GM12878 (cell line): ENCODE measurements at regions not wholly inside any gene's neighbourhood (a gene's known extent, or its start where the extent isn't known, plus 50 kb on each side); places are given as distances from the start of the nearest gene placed in this dataset.

Experiments
- ATAC-seq: fragments of 200-7000 bp; cut with Tn5 transposase; 3 replicates; pipeline ENCODE4 v1.9.1; 2020; ENCODE audit warnings: mild to moderate bottlenecking, moderate library complexity
- BruUV-seq: library from RNA; stranded (reverse); fragments of 400-500 nt; replicated peaks from 2 replicates; lab custom pipeline; 2021; lab: Mats Ljungman, UMichigan
- CTCF ChIA-PET: fragments of 300-600 bp; sonication (Branson Sonifier 250); formaldehyde crosslinking; extraction: SDS; loops from one replicate; lab custom pipeline; 2021; ENCODE audit warnings: inconsistent platforms; lab: Yijun Ruan, JAX
- POLR2A ChIA-PET: fragments of 350-600 bp; formaldehyde crosslinking; extraction: SDS; loops from one replicate; lab custom pipeline; 2021; ENCODE audit warnings: inconsistent platforms; lab: Charles Lee
- RAD21 ChIA-PET: fragments of 300-600 bp; sonication (Branson Sonifier 250); formaldehyde crosslinking; loops from one replicate; lab custom pipeline; 2023; ENCODE audit warnings: antibody characterized with exemption; ENCODE audit not compliant: unreplicated experiment; lab: Charles Lee
- SMC1A ChIA-PET: fragments of 300-600 bp; sonication (Branson Sonifier 250); formaldehyde crosslinking; loops from one replicate; lab custom pipeline; 2023; ENCODE audit not compliant: unreplicated experiment, uncharacterized antibody; lab: Charles Lee
- DNase-seq: peaks from one replicate; pipeline ENCODE4 v3.0.0-alpha.2; 2011; ENCODE audit warnings: low read depth, low spot score
- FAIRE-seq: peaks from 3 replicates; lab custom pipeline; 2011; peaks lifted over from hg19 to GRCh38; lab: Jason Lieb, UNC
- H2AFZ ChIP-seq: 2 replicates; pipeline ENCODE4 v1.6.0; 2011; ENCODE audit warnings: low read depth, low read length, control low read depth; ENCODE audit not compliant: control insufficient read depth
- H3K27ac ChIP-seq: 2 replicates; pipeline ENCODE4 v1.5.1; 2011; ENCODE audit warnings: control low read depth; ENCODE audit not compliant: control insufficient read depth, insufficient read depth
- H3K27me3 ChIP-seq, 2 experiments: replicated peaks in 1 of 2; 2 replicates each; pipeline versions ENCODE4 v1.6.0 to v1.6.1; 2011; ENCODE audit warnings: low read length in 1 of 2; ENCODE audit not compliant: control insufficient read depth in 2 of 2, insufficient read depth in 2 of 2
- H3K36me3 ChIP-seq, 2 experiments: 2 replicates each; pipeline ENCODE4 v1.5.1; 2011; ENCODE audit warnings: low read length in 1 of 2; ENCODE audit not compliant: control insufficient read depth in 2 of 2, insufficient read depth in 2 of 2
- H3K4me1 ChIP-seq: 2 replicates; pipeline ENCODE4 v1.6.1; 2011; ENCODE audit warnings: mild to moderate bottlenecking, low read length, moderate library complexity, mixed read lengths; ENCODE audit not compliant: control insufficient read depth, insufficient read depth
- H3K4me2 ChIP-seq: 2 replicates; pipeline ENCODE4 v1.6.0; 2011; ENCODE audit warnings: control low read depth; ENCODE audit not compliant: control insufficient read depth, insufficient read depth
- H3K4me3 ChIP-seq: fragments of 200-600 bp; sonication (generic); 2 replicates; pipeline ENCODE4 v1.5.1; 2016
- H3K79me2 ChIP-seq: 2 replicates; pipeline ENCODE4 v1.6.0; 2011; ENCODE audit warnings: low read length; ENCODE audit not compliant: control insufficient read depth, insufficient read depth
- H3K9ac ChIP-seq: 2 replicates; pipeline ENCODE4 v1.8.0; 2011; ENCODE audit warnings: low read length, control low read depth, mixed read lengths; ENCODE audit not compliant: control insufficient read depth, insufficient read depth
- H3K9me3 ChIP-seq: replicated peaks from 3 replicates; pipeline ENCODE4 v1.5.1; 2011; ENCODE audit warnings: mild to moderate bottlenecking, low read length; ENCODE audit not compliant: control insufficient read depth, insufficient read depth
- H4K20me1 ChIP-seq: 2 replicates; pipeline ENCODE4 v1.6.0; 2011; ENCODE audit not compliant: control insufficient read depth, insufficient read depth
- ELK1 ChIP-seq: IDR thresholded peaks from 2 replicates; pipeline ENCODE4 v1.6.1; 2012; ENCODE audit warnings: low read depth, low read length, improper control_type of control experiment
- GABPA ChIP-seq: IDR thresholded peaks from 2 replicates; pipeline ENCODE4 v1.6.1; 2014; ENCODE audit warnings: antibody characterized with exemption, low read depth, mild to moderate bottlenecking, inconsistent platforms
- IRF5 ChIP-seq: fragments of 450-650 bp; IDR thresholded peaks from 2 replicates; pipeline ENCODE4 v1.6.1; 2017; ENCODE audit warnings: borderline replicate concordance
- MAX ChIP-seq: IDR thresholded peaks from 2 replicates; pipeline ENCODE4 v1.6.1; 2012; ENCODE audit warnings: low read depth, low read length, improper control_type of control experiment
- NFIC ChIP-seq: IDR thresholded peaks from 2 replicates; pipeline ENCODE4 v1.6.1; 2012; ENCODE audit warnings: low read depth, mild to moderate bottlenecking, inconsistent platforms, low read length, moderate library complexity
- NKRF ChIP-seq: fragments of 450-650 bp; conservative IDR thresholded peaks from 2 replicates; pipeline ENCODE4 v1.6.1; 2017; ENCODE audit warnings: mild to moderate bottlenecking, moderate library complexity
- SIX5 ChIP-seq: IDR thresholded peaks from 2 replicates; pipeline ENCODE4 v1.6.1; 2011; ENCODE audit warnings: mild to moderate bottlenecking, low read depth, low read length, moderate library complexity; ENCODE audit not compliant: severe bottlenecking
- SP1 ChIP-seq: IDR thresholded peaks from one replicate; pipeline ENCODE4 v1.6.1; 2011; ENCODE audit warnings: low read depth, low read length
- TCF7 ChIP-seq: IDR thresholded peaks from 2 replicates; pipeline ENCODE4 v1.6.1; 2014; ENCODE audit warnings: antibody characterized with exemption, borderline replicate concordance
- WRNIP1 ChIP-seq: IDR thresholded peaks from 2 replicates; pipeline ENCODE4 v1.6.1; 2011; ENCODE audit warnings: low read depth, low read length, improper control_type of control experiment, borderline replicate concordance
- ZBTB40 ChIP-seq: fragments of 450-650 bp; IDR thresholded peaks from 2 replicates; pipeline ENCODE4 v1.6.1; 2016; ENCODE audit warnings: mild to moderate bottlenecking, moderate library complexity, borderline replicate concordance
- WGBS: methylation state at CpG from one replicate; pipeline ENCODE4 v1.1.6; 2016; ENCODE audit warnings: low lambda C conversion rate; ENCODE audit not compliant: insufficient replicate concordance, insufficient coverage; ENCODE audit errors: missing lambda C conversion rate; 5-methylcytosine and 5-hydroxymethylcytosine counted together
- in situ Hi-C: fragments of 300-500 bp; cut with MboI; formaldehyde crosslinking; loops from 9 replicates; pipeline ENCODE4 v1.14.3; 2018; ENCODE audit warnings: mixed read lengths
- intact Hi-C: fragments of 100-400 bp; cut with micrococcal nuclease; formaldehyde crosslinking; loops from one replicate; pipeline ENCODE4 v1.14.2; 2022; ENCODE audit not compliant: unreplicated experiment

- DNase-seq (no peak), ATAC-seq (no peak), FAIRE-seq (no peak)
- no peaks in the 10 kb centered on the region; the same call in 2 of the 3 replicates for H3K9me3 ChIP-seq
- no peaks in the 10 kb centered on the region for H3K4me1 ChIP-seq
- H3K79me2 ChIP-seq, result no peaks in the 10 kb centered on the region
- ChIA-PET SMC1A (interaction anchor here (0.6 to 2.5 kb wide), 8 partner anchors 14 to 245 kb away, joined by 3 to 32 read pairs (median 4); no protein-coding TSS in a partner anchor), POLR2A (no interaction called here), CTCF (interaction anchor here (0.6 to 4.5 kb wide), 6 partner anchors 12 to 244 kb away, joined by 3 to 53 read pairs (median 8); no protein-coding TSS in a partner anchor), RAD21 (interaction anchor here (3.2 kb wide), 1 partner anchor 244 kb away, joined by 25 read pairs; no protein-coding TSS in a partner anchor)
- no peaks in the 10 kb centered on the region for H3K36me3 ChIP-seq
- in situ Hi-C loops (no loop called here), intact Hi-C loops (loop anchor here (5.0 to 10.0 kb wide), 3 partner anchors 160 to 578 kb away; no protein-coding TSS in a partner anchor)
- H2AFZ ChIP-seq, result no peak overlapping the region
- no peaks in the 10 kb centered on the region for H4K20me1 ChIP-seq
- H3K27me3 ChIP-seq, result no peaks in the 10 kb centered on the region
- H3K9ac ChIP-seq, result no peak overlapping the region
- no TSS peak for BruUV-seq
- H3K4me3 ChIP-seq, result no peak overlapping the region
- no peak overlapping the region for H3K4me2 ChIP-seq
- no peak for TF ChIP-seq NFIC
- no peak for TF ChIP-seq ZBTB40
- TF ChIP-seq WRNIP1, result no peak
- TF ChIP-seq MAX, result no peak
- TF ChIP-seq IRF5, result no peak
- TF ChIP-seq TCF7, result no peak
- no peak for TF ChIP-seq NKRF
- TF ChIP-seq GABPA, result no peak
- TF ChIP-seq SP1, result no peak
- TF ChIP-seq SIX5, result no peak
- no peak for TF ChIP-seq ELK1
- WGBS, result 51% methylated on average over 5 of the region's 5 CpGs
- H3K27ac ChIP-seq, result no peak overlapping the region
Observed at GRCh38 chr2:7672685-7673071, 755.5 kb downstream of the RNF144A start.
